SK-N-MC (cell line): ENCODE measurements at regions not wholly inside any gene's neighbourhood (a gene's known extent, or its start where the extent isn't known, plus 50 kb on each side); places are given as distances from the start of the nearest gene placed in this dataset.

Experiments used
- EZH2 ChIP-seq: fragments of 200-600 bp; sonication (generic); IDR thresholded peaks from one replicate; pipeline ENCODE4 v1.6.1; 2017; ENCODE audit warnings: antibody characterized with exemption
- FOXP2 ChIP-seq: optimal IDR thresholded peaks from 2 replicates; pipeline ENCODE3; 2011; ENCODE audit warnings: mild to moderate bottlenecking, moderate library complexity; ENCODE audit not compliant: insufficient read depth; ENCODE audit errors: extremely low read length, control extremely low read depth

GRCh38 chr12:24541193-24541871 lies 407.6 kb downstream of the BCAT1 start:
- TF ChIP-seq EZH2, result no peak
- TF ChIP-seq FOXP2, result no peak
